Activated naive CD4-positive, alpha-beta T cell treated with anti-CD3 and anti-CD28 coated beads, Interleukin-2, amount 10 ng/mL, durations not matched to agents 7 days and 5 days (primary cell): ENCODE measurements at regions not wholly inside any gene's neighbourhood (a gene's known extent, or its start where the extent isn't known, plus 50 kb on each side); places are given as distances from the start of the nearest gene placed in this dataset.

Source experiments
- CTCF ChIA-PET: fragments of 350-600 bp; sonication (Branson Sonifier 250); formaldehyde crosslinking; loops from one replicate; lab custom pipeline; 2021; ENCODE audit warnings: antibody characterized with exemption; lab: Charles Lee
- DNase-seq: peaks from one replicate; pipeline ENCODE4 v3.0.0-alpha.2; 2020
- H3K27ac Mint-ChIP-seq: one replicate; pipeline ENCODE4 v1.8.0; 2021; ENCODE audit warnings: mild to moderate bottlenecking, moderate library complexity, mixed read lengths
- H3K27me3 Mint-ChIP-seq: one replicate; pipeline ENCODE4 v1.8.0; 2021; ENCODE audit warnings: mild to moderate bottlenecking, mixed read lengths
- H3K36me3 Mint-ChIP-seq: one replicate; pipeline ENCODE4 v1.8.0; 2021; ENCODE audit warnings: mixed read lengths
- H3K4me1 Mint-ChIP-seq: one replicate; pipeline ENCODE4 v1.8.0; 2021; ENCODE audit warnings: mixed read lengths
- H3K4me3 Mint-ChIP-seq: one replicate; pipeline ENCODE4 v1.8.0; 2021; ENCODE audit warnings: mild to moderate bottlenecking, moderate library complexity, mixed read lengths
- H3K9me3 Mint-ChIP-seq: one replicate; pipeline ENCODE4 v1.8.0; 2021; ENCODE audit warnings: mixed read lengths

GRCh38 chr6:3520281-3521230, 63.7 kb upstream of the SLC22A23 start:
- H3K27me3 Mint-ChIP-seq = peaks cover 14% of the 10 kb centered on the region

GRCh38 chr6:3518356-3519190, 61.7 kb upstream of the SLC22A23 start:
- Mint-ChIP-seq H3K27me3 (peaks cover 18% of the 10 kb centered on the region), H3K4me3 (no peak overlapping the region)
- no peak for DNase-seq

More at GRCh38 chr6:3520281-3521230, 63.7 kb upstream of the SLC22A23 start:
- H3K27ac Mint-ChIP-seq = no peak overlapping the region
- CTCF ChIA-PET = interaction anchor here (0.6 kb wide), 1 partner anchor 117 kb away, joined by 3 read pairs; no protein-coding TSS in a partner anchor
- H3K4me3 Mint-ChIP-seq = no peak overlapping the region
- H3K36me3 Mint-ChIP-seq = no peaks in the 10 kb centered on the region
- no peak for DNase-seq
- H3K4me1 Mint-ChIP-seq = no peaks in the 10 kb centered on the region
- H3K9me3 Mint-ChIP-seq = no peaks in the 10 kb centered on the region

GRCh38 chr6:3517350-3517749, 60.5 kb upstream of the SLC22A23 start:
- Mint-ChIP-seq H3K36me3 (no peaks in the 10 kb centered on the region), H3K9me3 (no peaks in the 10 kb centered on the region), H3K27ac (no peak overlapping the region), H3K4me1 (no peaks in the 10 kb centered on the region), H3K4me3 (no peak overlapping the region), H3K27me3 (peaks cover 24% of the 10 kb centered on the region)
- DNase-seq = no peak
- CTCF ChIA-PET = no interaction called here

More at GRCh38 chr6:3518356-3519190, 61.7 kb upstream of the SLC22A23 start:
- Mint-ChIP-seq H3K27ac (no peak overlapping the region), H3K4me1 (no peaks in the 10 kb centered on the region), H3K9me3 (no peaks in the 10 kb centered on the region), H3K36me3 (no peaks in the 10 kb centered on the region)
- CTCF ChIA-PET = no interaction called here

GRCh38 chr6:3516092-3516491, 59.2 kb upstream of the SLC22A23 start:
- DNase-seq = no peak
- no peak overlapping the region for H3K27ac Mint-ChIP-seq
- H3K9me3 Mint-ChIP-seq = no peaks in the 10 kb centered on the region
- H3K27me3 Mint-ChIP-seq = peaks cover 33% of the 10 kb centered on the region
- no peaks in the 10 kb centered on the region for H3K36me3 Mint-ChIP-seq
- no peaks in the 10 kb centered on the region for H3K4me1 Mint-ChIP-seq
- H3K4me3 Mint-ChIP-seq = no peak overlapping the region
- CTCF ChIA-PET = no interaction called here

- CTCF ChIA-PET = no interaction called here
- no peak overlapping the region for H3K4me3 Mint-ChIP-seq
- H3K9me3 Mint-ChIP-seq = no peaks in the 10 kb centered on the region
- H3K27ac Mint-ChIP-seq = no peak overlapping the region
- no peaks in the 10 kb centered on the region for H3K36me3 Mint-ChIP-seq
- no peak for DNase-seq
- H3K27me3 Mint-ChIP-seq = peaks cover 37% of the 10 kb centered on the region
- no peaks in the 10 kb centered on the region for H3K4me1 Mint-ChIP-seq
Measured at GRCh38 chr6:3515669-3516068, 58.8 kb upstream of the SLC22A23 start.

- H3K36me3 Mint-ChIP-seq = no peaks in the 10 kb centered on the region
- peaks cover 38% of the 10 kb centered on the region for H3K27me3 Mint-ChIP-seq
- no peak for DNase-seq
- no peak overlapping the region for H3K27ac Mint-ChIP-seq
- CTCF ChIA-PET = no interaction called here
- no peaks in the 10 kb centered on the region for H3K9me3 Mint-ChIP-seq
- no peak overlapping the region for H3K4me3 Mint-ChIP-seq
- H3K4me1 Mint-ChIP-seq = no peaks in the 10 kb centered on the region
Measured at GRCh38 chr6:3513416-3513815, 56.6 kb upstream of the SLC22A23 start.

- Mint-ChIP-seq H3K9me3 (no peaks in the 10 kb centered on the region), H3K27me3 (peaks cover 33% of the 10 kb centered on the region), H3K4me3 (no peak overlapping the region), H3K36me3 (no peaks in the 10 kb centered on the region), H3K27ac (no peak overlapping the region), H3K4me1 (no peaks in the 10 kb centered on the region)
- no peak for DNase-seq
- CTCF ChIA-PET = no interaction called here
Measured at GRCh38 chr6:3512832-3513231, 56.0 kb upstream of the SLC22A23 start.

- Mint-ChIP-seq H3K4me1 (no peaks in the 10 kb centered on the region), H3K9me3 (no peaks in the 10 kb centered on the region), H3K27ac (no peak overlapping the region), H3K4me3 (no peak overlapping the region), H3K27me3 (peaks cover 38% of the 10 kb centered on the region), H3K36me3 (no peaks in the 10 kb centered on the region)
- CTCF ChIA-PET = interaction anchor here (1.0 kb wide), 1 partner anchor 99 kb away, joined by 3 read pairs; no protein-coding TSS in a partner anchor
- no peak for DNase-seq
Measured at GRCh38 chr6:3510617-3511016, 53.8 kb upstream of the SLC22A23 start.

- no peaks in the 10 kb centered on the region for H3K9me3 Mint-ChIP-seq
- no peak overlapping the region for H3K27ac Mint-ChIP-seq
- peaks cover 40% of the 10 kb centered on the region for H3K27me3 Mint-ChIP-seq
- DNase-seq = no peak
- H3K4me3 Mint-ChIP-seq = no peak overlapping the region
- no peaks in the 10 kb centered on the region for H3K4me1 Mint-ChIP-seq
- CTCF ChIA-PET = interaction anchor here (1.0 kb wide), 1 partner anchor 99 kb away, joined by 3 read pairs; no protein-coding TSS in a partner anchor
- no peaks in the 10 kb centered on the region for H3K36me3 Mint-ChIP-seq
Measured at GRCh38 chr6:3510178-3510577, 53.3 kb upstream of the SLC22A23 start.

GRCh38 chr6:3509336-3509735, 52.5 kb upstream of the SLC22A23 start:
- CTCF ChIA-PET = no interaction called here
- Mint-ChIP-seq H3K27ac (no peak overlapping the region), H3K9me3 (no peaks in the 10 kb centered on the region), H3K4me1 (no peaks in the 10 kb centered on the region), H3K27me3 (peaks cover 37% of the 10 kb centered on the region), H3K36me3 (no peaks in the 10 kb centered on the region), H3K4me3 (no peak overlapping the region)
- no peak for DNase-seq

GRCh38 chr6:3506751-3507383, 50.0 kb upstream of the SLC22A23 start:
- no peaks in the 10 kb centered on the region for H3K4me1 Mint-ChIP-seq
- H3K9me3 Mint-ChIP-seq = no peaks in the 10 kb centered on the region
- H3K4me3 Mint-ChIP-seq = no peak overlapping the region
- no peak overlapping the region for H3K27ac Mint-ChIP-seq
- CTCF ChIA-PET = interaction anchor here (1.4 kb wide), 1 partner anchor 24 kb away, joined by 3 read pairs; no protein-coding TSS in a partner anchor
- peaks cover 31% of the 10 kb centered on the region for H3K27me3 Mint-ChIP-seq
- H3K36me3 Mint-ChIP-seq = no peaks in the 10 kb centered on the region
- DNase-seq = no peak
